ENCODE measurements at regions not wholly inside any gene's neighbourhood (a gene's known extent, or its start where the extent isn't known, plus 50 kb on each side); places are given as distances from the start of the nearest gene placed in this dataset.

- Histone ChIP-seq H3K27me3 (ENCODE audit: insufficient read depth, low read length) (no peaks in the 10 kb centered on the region), H3K4me1 (ENCODE audit: insufficient read depth, low read length) (no peaks in the 10 kb centered on the region), H3K36me3 (ENCODE audit: insufficient read depth, low read length) (no peaks in the 10 kb centered on the region), H3K4me3 (ENCODE audit: low read length in 2 of 2) (no peak overlapping the region), H3K27ac (ENCODE audit: low read depth, low read length) (no peak overlapping the region), H3K9me3 (ENCODE audit: control insufficient read depth in 1 of 2, low read length in 2 of 2) (no peaks in the 10 kb centered on the region)
- H3K4me1 Mint-ChIP-seq, result no peaks in the 10 kb centered on the region
- intact Hi-C loops (cut with micrococcal nuclease), result no loop called here
- no peaks in the 10 kb centered on the region for H3K36me3 Mint-ChIP-seq
- H3K4me3 Mint-ChIP-seq, result no peak overlapping the region
- no peaks in the 10 kb centered on the region for H3K27me3 Mint-ChIP-seq
- peaks cover 0 to 16% (median 4%) of the 10 kb centered on the region in 8 donors for H3K9me3 Mint-ChIP-seq
- DNase-seq, result no peak
- ChIA-PET CTCF (ENCODE audit: partially characterized antibody) (no interaction called here), POLR2A (ENCODE audit: partially characterized antibody) (no interaction called here)
- H3K27ac Mint-ChIP-seq, result no peak overlapping the region
These were observed 94.7 kb upstream of the NUDT12 start for GRCh38 chr5:103657301-103657700.

- H3K27me3 ChIP-seq (ENCODE audit: insufficient read depth, low read length), result no peaks in the 10 kb centered on the region
- no peaks in the 10 kb centered on the region for H3K4me1 ChIP-seq (ENCODE audit: insufficient read depth, low read length)
- intact Hi-C loops (cut with micrococcal nuclease), result no loop called here
- no peaks in the 10 kb centered on the region for H3K36me3 Mint-ChIP-seq
- no peak overlapping the region for H3K27ac ChIP-seq (ENCODE audit: low read depth, low read length)
- H3K4me1 Mint-ChIP-seq, result no peaks in the 10 kb centered on the region
- POLR2A ChIA-PET (ENCODE audit: partially characterized antibody), result no interaction called here
- H3K27me3 Mint-ChIP-seq, result no peaks in the 10 kb centered on the region
- CTCF ChIA-PET (ENCODE audit: partially characterized antibody), result no interaction called here
- H3K9me3 Mint-ChIP-seq, result peaks cover 0 to 2% (median 0%) of the 10 kb centered on the region in 8 donors
- no peaks in the 10 kb centered on the region for H3K9me3 ChIP-seq (ENCODE audit: control insufficient read depth in 1 of 2, low read length in 2 of 2)
- H3K36me3 ChIP-seq (ENCODE audit: insufficient read depth, low read length), result no peaks in the 10 kb centered on the region
- H3K27ac Mint-ChIP-seq, result no peak overlapping the region
- H3K4me3 Mint-ChIP-seq, result no peak overlapping the region
- no peak overlapping the region for H3K4me3 ChIP-seq (ENCODE audit: low read length in 2 of 2)
- DNase-seq, result no peak
These were observed 85.5 kb upstream of the NUDT12 start for GRCh38 chr5:103648086-103648485.

- Histone ChIP-seq H3K4me1 (ENCODE audit: insufficient read depth, low read length) (no peaks in the 10 kb centered on the region), H3K36me3 (ENCODE audit: insufficient read depth, low read length) (no peaks in the 10 kb centered on the region), H3K27ac (ENCODE audit: low read depth, low read length) (no peak overlapping the region), H3K27me3 (ENCODE audit: insufficient read depth, low read length) (no peaks in the 10 kb centered on the region), H3K9me3 (ENCODE audit: control insufficient read depth in 1 of 2, low read length in 2 of 2) (no peaks in the 10 kb centered on the region), H3K4me3 (ENCODE audit: low read length in 2 of 2) (no peak overlapping the region)
- Mint-ChIP-seq H3K27ac (no peak overlapping the region), H3K4me1 (no peaks in the 10 kb centered on the region), H3K36me3 (no peaks in the 10 kb centered on the region), H3K27me3 (no peaks in the 10 kb centered on the region), H3K9me3 (peaks cover 0 to 2% (median 0%) of the 10 kb centered on the region in 8 donors), H3K4me3 (no peak overlapping the region)
- no peak for DNase-seq
- POLR2A ChIA-PET (ENCODE audit: partially characterized antibody), result no interaction called here
- intact Hi-C loops (cut with micrococcal nuclease), result no loop called here
- CTCF ChIA-PET (ENCODE audit: partially characterized antibody), result no interaction called here
These were observed 84.4 kb upstream of the NUDT12 start for GRCh38 chr5:103646698-103647614.

- no peak for DNase-seq
- Histone ChIP-seq H3K27me3 (ENCODE audit: insufficient read depth, low read length) (no peaks in the 10 kb centered on the region), H3K36me3 (ENCODE audit: insufficient read depth, low read length) (no peaks in the 10 kb centered on the region), H3K9me3 (ENCODE audit: control insufficient read depth in 1 of 2, low read length in 2 of 2) (no peaks in the 10 kb centered on the region), H3K4me1 (ENCODE audit: insufficient read depth, low read length) (no peaks in the 10 kb centered on the region), H3K27ac (ENCODE audit: low read depth, low read length) (no peak overlapping the region), H3K4me3 (ENCODE audit: low read length in 2 of 2) (no peak overlapping the region)
- CTCF ChIA-PET (ENCODE audit: partially characterized antibody), result no interaction called here
- Mint-ChIP-seq H3K36me3 (no peaks in the 10 kb centered on the region), H3K27ac (no peak overlapping the region), H3K4me1 (no peaks in the 10 kb centered on the region), H3K9me3 (peaks cover 0 to 2% (median 0%) of the 10 kb centered on the region in 8 donors), H3K27me3 (no peaks in the 10 kb centered on the region), H3K4me3 (no peak overlapping the region)
- intact Hi-C loops (cut with micrococcal nuclease), result no loop called here
- POLR2A ChIA-PET (ENCODE audit: partially characterized antibody), result no interaction called here
These were observed 83.2 kb upstream of the NUDT12 start for GRCh38 chr5:103645816-103646215.

GRCh38 chr5:103638979-103639378 lies 76.4 kb upstream of the NUDT12 start:
- ChIA-PET POLR2A (ENCODE audit: partially characterized antibody) (no interaction called here), CTCF (ENCODE audit: partially characterized antibody) (no interaction called here)
- Histone ChIP-seq H3K27ac (ENCODE audit: low read depth, low read length) (no peak overlapping the region), H3K36me3 (ENCODE audit: insufficient read depth, low read length) (no peaks in the 10 kb centered on the region), H3K4me1 (ENCODE audit: insufficient read depth, low read length) (no peaks in the 10 kb centered on the region), H3K27me3 (ENCODE audit: insufficient read depth, low read length) (no peaks in the 10 kb centered on the region), H3K9me3 (ENCODE audit: control insufficient read depth in 1 of 2, low read length in 2 of 2) (no peaks in the 10 kb centered on the region), H3K4me3 (ENCODE audit: low read length in 2 of 2) (no peak overlapping the region)
- no peak for DNase-seq
- intact Hi-C loops (cut with micrococcal nuclease), result no loop called here
- Mint-ChIP-seq H3K27me3 (no peaks in the 10 kb centered on the region), H3K4me3 (no peak overlapping the region), H3K4me1 (no peaks in the 10 kb centered on the region), H3K9me3 (no peaks in the 10 kb centered on the region), H3K36me3 (no peaks in the 10 kb centered on the region), H3K27ac (no peak overlapping the region)

GRCh38 chr5:103624675-103625074 lies 62.1 kb upstream of the NUDT12 start:
- Mint-ChIP-seq H3K36me3 (no peaks in the 10 kb centered on the region), H3K9me3 (peaks cover 0 to 3% (median 0%) of the 10 kb centered on the region in 8 donors), H3K27me3 (no peaks in the 10 kb centered on the region), H3K4me3 (no peak overlapping the region), H3K27ac (no peak overlapping the region), H3K4me1 (no peaks in the 10 kb centered on the region)
- no peaks in the 10 kb centered on the region for H3K36me3 ChIP-seq (ENCODE audit: insufficient read depth, low read length)
- no peaks in the 10 kb centered on the region for H3K27me3 ChIP-seq (ENCODE audit: insufficient read depth, low read length)
- intact Hi-C loops (cut with micrococcal nuclease), result no loop called here
- POLR2A ChIA-PET (ENCODE audit: partially characterized antibody), result no interaction called here
- H3K4me1 ChIP-seq (ENCODE audit: insufficient read depth, low read length), result no peaks in the 10 kb centered on the region
- H3K27ac ChIP-seq (ENCODE audit: low read depth, low read length), result no peak overlapping the region
- H3K9me3 ChIP-seq (ENCODE audit: control insufficient read depth in 1 of 2, low read length in 2 of 2), result no peaks in the 10 kb centered on the region
- DNase-seq, result no peak
- CTCF ChIA-PET (ENCODE audit: partially characterized antibody), result no interaction called here
- H3K4me3 ChIP-seq (ENCODE audit: low read length in 2 of 2), result no peak overlapping the region

- Mint-ChIP-seq H3K4me1 (no peaks in the 10 kb centered on the region), H3K4me3 (no peak overlapping the region), H3K9me3 (peaks cover 0 to 3% (median 0%) of the 10 kb centered on the region in 8 donors), H3K36me3 (no peaks in the 10 kb centered on the region), H3K27ac (no peak overlapping the region), H3K27me3 (no peaks in the 10 kb centered on the region)
- ChIA-PET POLR2A (ENCODE audit: partially characterized antibody) (no interaction called here), CTCF (ENCODE audit: partially characterized antibody) (no interaction called here)
- H3K27me3 ChIP-seq (ENCODE audit: insufficient read depth, low read length), result no peaks in the 10 kb centered on the region
- no peaks in the 10 kb centered on the region for H3K9me3 ChIP-seq (ENCODE audit: control insufficient read depth in 1 of 2, low read length in 2 of 2)
- intact Hi-C loops (cut with micrococcal nuclease), result no loop called here
- H3K4me1 ChIP-seq (ENCODE audit: insufficient read depth, low read length), result no peaks in the 10 kb centered on the region
- H3K27ac ChIP-seq (ENCODE audit: low read depth, low read length), result no peak overlapping the region
- no peak for DNase-seq
- no peak overlapping the region for H3K4me3 ChIP-seq (ENCODE audit: low read length in 2 of 2)
- H3K36me3 ChIP-seq (ENCODE audit: insufficient read depth, low read length), result no peaks in the 10 kb centered on the region
These were observed 61.5 kb upstream of the NUDT12 start for GRCh38 chr5:103624035-103624480.
